Middle frontal gyrus (tissue), 1 donor: ENCODE measurements at regions not wholly inside any gene's neighbourhood (a gene's known extent, or its start where the extent isn't known, plus 50 kb on each side); places are given as distances from the start of the nearest gene placed in this dataset.

ENCODE experiments used
- DNase-seq: peaks from one replicate; pipeline ENCODE4 v3.0.0-alpha.2; 2015; ENCODE audit warnings: low spot score; ENCODE audit errors: extremely low spot score

DNA sequence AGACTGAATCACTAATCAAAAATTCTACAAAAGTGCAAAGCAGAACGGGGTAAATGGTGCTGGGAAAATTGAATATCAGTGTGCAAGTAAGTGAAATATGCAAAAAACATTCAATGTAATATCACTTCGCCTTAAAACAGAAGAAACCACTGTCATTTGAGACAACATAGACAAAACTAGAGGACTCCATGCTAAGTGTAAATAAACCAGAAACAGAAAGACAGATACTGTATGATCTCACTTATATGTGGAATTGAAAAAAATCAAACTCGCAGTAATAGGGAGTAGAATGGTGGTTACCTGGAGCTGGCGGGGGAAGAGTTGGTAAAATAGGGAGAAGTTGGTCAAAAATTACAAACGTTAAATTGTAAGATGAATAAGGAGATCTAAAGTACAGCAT, 1420.0 kb upstream of the CDH2 start:
- DNase-seq, result no peak

DNA sequence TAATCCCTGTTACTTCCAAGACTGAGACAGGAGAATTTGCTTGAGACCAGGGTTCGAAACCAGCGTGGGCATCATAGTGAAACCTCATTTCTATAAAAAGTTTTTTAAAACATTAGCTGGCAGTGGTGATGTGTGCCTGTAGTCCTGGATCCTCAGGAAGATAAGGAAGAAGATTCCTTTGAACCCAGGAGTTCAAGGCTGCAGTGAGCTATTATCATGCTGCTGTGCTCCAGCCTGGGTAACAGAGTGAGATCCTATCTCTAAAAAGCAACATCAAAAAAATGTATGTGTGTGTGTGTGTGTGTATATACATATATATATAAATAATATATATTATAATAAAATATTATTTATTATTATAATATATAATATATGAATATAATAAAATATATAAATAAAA, 1417.6 kb upstream of the CDH2 start:
- no peak for DNase-seq

GRCh38 chr18:29588446-29589100, 1411.6 kb upstream of the CDH2 start:
- DNase-seq, result no peak

GRCh38 chr18:29586210-29586609, 1409.3 kb upstream of the CDH2 start:
- no peak for DNase-seq

DNA sequence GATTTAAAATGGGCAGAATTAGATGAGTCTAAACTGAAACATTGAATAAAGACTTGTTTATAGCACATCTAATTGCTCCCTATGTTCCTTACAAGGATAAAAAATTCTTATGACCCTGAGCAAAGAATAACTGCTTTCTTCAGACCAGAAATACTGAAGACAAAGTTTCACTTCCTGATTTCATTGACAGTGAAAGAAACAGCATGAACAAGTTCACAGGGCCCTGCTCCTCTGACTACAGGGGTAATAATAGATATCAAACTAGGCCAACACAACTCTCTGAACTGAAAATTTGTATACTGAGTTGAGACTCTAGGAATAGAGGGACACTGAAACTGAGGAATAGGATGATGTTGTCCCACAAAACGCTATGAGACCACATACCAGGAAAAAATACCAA, 1383.3 kb upstream of the CDH2 start:
- DNase-seq, result no peak

GRCh38 chr18:29556070-29556469, 1379.1 kb upstream of the CDH2 start:
- DNase-seq, result no peak

GRCh38 chr18:29549759-29550158, 1372.8 kb upstream of the CDH2 start:
- no peak for DNase-seq

DNA sequence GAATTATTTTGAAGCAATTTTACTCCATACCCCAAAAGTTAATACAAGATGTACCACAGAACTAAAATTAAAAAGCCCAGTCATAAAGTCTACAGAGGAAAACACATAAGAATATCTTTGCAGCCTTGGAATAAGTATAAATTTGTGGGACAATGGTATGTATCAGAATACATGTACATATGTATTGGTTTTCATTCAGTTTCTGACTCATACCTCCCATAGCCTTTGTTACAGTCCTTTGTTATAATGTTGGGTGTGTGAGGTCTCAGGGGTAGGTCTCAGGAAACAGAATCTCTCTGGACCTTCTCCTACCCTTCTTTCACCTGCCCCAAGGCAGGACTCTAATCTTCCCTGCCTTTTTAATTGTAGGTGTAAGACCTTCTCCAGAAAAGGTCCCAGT, 1370.7 kb upstream of the CDH2 start:
- no peak for DNase-seq

DNA sequence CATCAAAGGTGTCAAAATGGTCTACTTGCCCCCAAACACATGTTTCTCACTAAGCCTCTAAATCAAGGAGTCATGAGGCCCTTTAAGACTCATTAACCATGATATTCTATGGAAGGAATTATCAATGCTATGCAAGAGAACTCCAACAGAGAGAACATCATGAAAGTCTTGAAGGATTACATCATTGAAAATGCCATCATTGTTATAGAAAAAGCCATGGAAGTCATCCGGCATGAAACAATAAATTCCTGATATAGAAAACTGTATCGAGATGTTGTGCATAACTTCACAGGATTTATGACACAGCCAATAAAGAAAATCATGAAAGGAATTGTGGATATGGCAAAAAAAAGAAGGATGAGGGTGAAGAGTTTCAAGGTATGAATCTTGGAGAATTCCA, 1363.6 kb upstream of the CDH2 start:
- DNase-seq, result no peak

DNA sequence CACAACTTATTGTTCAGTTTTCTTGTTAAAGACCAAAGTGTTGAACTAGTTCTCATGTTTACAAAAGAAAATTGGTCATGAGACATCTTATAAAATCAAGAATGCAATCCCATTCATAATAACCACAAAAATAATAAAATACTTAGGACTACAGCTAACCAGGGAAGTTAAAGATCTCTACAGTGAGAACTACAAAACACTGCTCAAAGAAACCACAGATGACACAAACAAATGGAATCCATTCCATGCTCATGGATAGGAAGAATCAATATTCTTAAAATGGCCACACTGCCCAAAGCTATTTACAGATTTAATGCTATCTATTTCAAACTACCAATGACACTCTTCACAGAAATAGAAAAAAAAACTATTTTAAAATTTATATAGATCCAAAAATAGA, 1354.8 kb upstream of the CDH2 start:
- DNase-seq, result no peak

GRCh38 chr18:29523371-29523770, 1346.4 kb upstream of the CDH2 start:
- no peak for DNase-seq

DNA sequence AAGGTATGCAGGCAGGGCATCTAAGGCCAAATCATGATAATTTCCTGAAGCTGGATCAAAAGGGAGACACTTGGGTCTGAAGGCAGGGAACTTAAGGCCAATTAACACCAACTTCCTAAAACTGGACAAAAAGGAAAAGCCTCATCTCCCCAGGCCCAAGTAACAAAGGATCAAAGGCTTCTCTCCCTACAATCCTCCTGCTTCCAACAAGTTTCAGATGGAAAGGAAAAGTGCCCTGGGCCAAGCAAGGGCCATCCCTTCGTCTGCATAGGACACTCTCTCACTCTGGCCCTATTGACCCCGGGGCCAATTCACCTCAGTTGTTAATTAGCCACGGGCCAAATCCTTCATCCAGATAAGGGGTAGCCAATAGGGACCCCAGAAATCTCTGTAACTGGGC, 1335.8 kb upstream of the CDH2 start:
- no peak for DNase-seq

DNA sequence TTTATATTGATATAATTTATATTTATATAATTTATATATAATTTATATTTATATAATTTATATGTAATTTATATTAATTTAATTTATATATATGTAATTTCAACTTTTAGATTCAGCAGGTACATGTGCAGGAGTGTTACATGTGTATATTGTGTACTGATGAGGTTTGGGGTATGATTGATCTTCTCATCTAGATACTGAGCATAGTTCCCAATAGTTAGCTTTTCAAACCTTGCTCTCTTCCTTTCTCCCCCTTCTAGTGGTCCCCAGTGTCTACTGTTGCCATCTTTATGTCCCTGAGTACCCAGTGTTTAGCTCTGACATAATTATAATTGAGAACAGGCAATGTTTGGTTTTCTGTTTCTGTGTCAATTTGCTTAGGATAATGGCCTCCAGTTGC, 1335.3 kb upstream of the CDH2 start:
- no peak for DNase-seq

- no peak for DNase-seq
Measured at GRCh38 chr18:29501952-29502351, 1325.0 kb upstream of the CDH2 start.

GRCh38 chr18:29496152-29496680, 1319.3 kb upstream of the CDH2 start:
- no peak for DNase-seq

- DNase-seq, result no peak
Measured at GRCh38 chr18:29494371-29494770, 1317.4 kb upstream of the CDH2 start.

- no peak for DNase-seq
Measured at GRCh38 chr18:29491907-29492306, 1315.0 kb upstream of the CDH2 start.

- no peak for DNase-seq
Measured at GRCh38 chr18:29488617-29489016, 1311.7 kb upstream of the CDH2 start.

DNA sequence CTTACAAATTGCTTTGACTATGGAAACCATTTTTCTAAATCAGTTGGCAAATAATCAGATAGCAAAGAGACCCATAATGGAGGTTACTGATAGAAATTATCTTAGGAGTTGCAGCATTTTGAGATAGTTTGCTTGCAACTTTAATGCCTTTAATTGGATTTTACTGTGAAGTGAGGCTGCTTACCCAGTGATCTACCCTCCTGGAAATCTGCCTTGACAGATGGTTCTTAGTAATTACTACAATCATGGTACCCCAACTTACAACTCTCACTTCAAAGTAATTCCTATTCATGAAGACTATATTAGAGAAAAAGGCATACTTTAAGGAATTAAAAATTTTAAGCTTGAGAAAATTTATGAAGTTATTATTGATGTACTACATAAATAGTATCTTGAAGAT, 1288.6 kb upstream of the CDH2 start:
- no peak for DNase-seq

DNA sequence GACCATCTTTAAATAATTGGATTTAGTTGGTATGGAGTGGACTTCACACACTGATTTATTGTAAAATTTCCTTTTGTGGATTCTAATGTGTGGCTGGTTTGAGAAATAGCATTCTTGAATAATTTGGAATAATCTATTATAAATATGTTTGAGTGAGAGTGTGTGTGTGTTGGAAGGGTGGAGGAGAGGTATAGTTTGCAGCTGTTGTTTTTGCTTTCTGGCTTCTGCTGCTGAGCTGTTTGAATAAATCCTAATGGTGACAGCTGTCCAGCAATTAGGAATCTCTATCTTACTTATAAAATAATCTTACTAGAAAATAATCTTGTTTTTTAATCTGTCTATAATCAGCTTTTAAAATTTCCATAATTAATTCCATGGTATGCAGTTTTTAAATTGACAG, 1283.0 kb upstream of the CDH2 start:
- DNase-seq, result no peak

GRCh38 chr18:29457316-29457889, 1280.5 kb upstream of the CDH2 start:
- no peak for DNase-seq

GRCh38 chr18:29449424-29449823, 1272.5 kb upstream of the CDH2 start:
- DNase-seq, result no peak

GRCh38 chr18:29439398-29439797, 1262.5 kb upstream of the CDH2 start:
- no peak for DNase-seq
